GM18870 (cell line): ENCODE measurements at regions not wholly inside any gene's neighbourhood (a gene's known extent, or its start where the extent isn't known, plus 50 kb on each side); places are given as distances from the start of the nearest gene placed in this dataset.
A peak's percentile ranks its signal among the peaks of the same experiment; 100 is the strongest.
"Not testable (repeated sequence)": the region's sequence is repeated elsewhere in the genome, so short reads cannot be mapped to it uniquely, and the experiment has no call there.

Source experiments
- ATAC-seq: cut with Tn5 transposase; IDR thresholded peaks from one replicate; pipeline ENCODE4 v1.9.1; 2021; ENCODE audit warnings: moderate library complexity; ENCODE audit not compliant: unreplicated experiment

DNA sequence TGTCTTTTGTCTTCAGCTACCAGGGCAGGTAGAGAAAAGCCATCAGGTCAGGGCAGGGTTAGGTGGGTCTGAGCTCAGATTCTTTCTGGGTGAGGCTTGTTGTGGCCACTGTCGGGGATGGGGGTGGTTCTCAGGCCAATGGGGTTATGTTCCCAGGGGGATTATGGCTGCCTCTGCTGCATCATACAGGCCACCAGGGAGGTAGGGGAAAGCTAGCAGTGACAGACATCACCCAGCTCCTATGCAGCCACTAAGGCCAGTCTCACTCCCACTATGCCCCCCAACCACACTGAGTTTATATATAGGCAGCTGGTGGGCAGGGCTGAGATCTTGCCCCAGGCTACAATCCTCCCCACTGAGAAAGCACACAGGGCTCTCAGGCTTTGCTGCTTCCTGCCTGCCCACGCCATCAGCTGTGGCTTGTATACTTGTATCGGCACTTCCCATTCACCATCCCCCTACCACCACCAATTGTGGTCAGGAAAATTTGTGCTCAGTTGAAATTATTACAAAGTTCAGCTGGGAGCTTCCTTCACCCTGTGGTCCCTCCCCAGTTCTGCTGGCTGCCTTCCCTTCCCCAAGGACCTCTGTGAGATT lies 72.6 kb upstream of the PTPN13 start:
- ATAC-seq = no peak

DNA sequence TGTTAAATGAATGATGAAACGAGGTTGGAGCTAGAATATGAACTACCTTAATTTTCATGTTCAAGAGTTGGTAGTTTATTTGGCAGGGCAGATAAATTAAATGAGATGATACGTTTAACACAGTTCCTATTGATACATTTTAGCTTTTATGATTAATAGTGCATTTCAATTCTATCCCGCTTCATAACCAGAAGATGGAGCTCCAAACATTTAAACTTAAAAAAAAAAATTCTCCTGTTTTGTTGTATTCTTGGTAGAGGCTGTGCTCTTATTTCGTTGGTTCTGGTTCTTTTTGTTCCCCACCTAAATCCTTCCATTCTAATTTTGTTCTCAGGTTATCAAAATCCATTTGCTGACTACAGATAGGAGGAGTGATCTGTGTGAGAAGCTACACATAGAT lies 71.8 kb upstream of the PTPN13 start:
- no peak for ATAC-seq

DNA sequence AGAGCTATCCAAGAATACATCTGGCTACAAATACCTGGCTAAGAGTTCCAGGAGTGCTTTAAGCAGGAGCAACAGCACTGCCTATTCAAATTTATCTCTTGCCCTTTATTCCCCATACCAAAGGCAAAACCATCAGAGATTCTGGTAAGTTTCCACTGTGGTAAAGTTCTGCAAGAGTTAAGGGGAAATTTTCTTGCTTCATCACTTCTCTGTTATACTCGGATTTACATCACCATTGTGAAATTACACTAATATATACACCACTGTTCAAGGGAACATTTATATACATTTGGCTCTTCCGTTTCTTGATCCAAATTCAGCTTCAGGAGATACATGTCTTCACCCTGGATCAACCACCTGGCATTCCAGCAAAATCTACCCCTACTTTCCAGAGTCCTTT lies 70.8 kb upstream of the PTPN13 start:
- ATAC-seq = no peak

DNA sequence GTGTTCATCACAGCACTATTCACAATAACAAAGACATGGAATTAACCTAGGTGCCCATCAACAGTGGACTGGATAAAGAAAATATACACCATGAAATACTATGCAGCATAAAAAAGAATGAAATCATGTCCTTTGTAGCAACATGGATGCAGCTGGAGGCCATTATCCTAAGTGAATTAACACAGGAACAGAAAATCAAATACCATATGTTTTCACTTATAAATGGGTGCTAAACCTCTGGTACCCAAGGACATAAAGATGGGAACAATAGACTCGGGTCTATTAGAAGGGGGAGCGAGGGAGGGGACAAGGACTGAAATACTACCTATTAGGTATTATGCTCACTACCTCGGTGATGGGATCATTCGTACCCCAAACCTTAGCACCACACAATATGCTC lies 66.4 kb upstream of the PTPN13 start:
- not testable (repeated sequence) for ATAC-seq

DNA sequence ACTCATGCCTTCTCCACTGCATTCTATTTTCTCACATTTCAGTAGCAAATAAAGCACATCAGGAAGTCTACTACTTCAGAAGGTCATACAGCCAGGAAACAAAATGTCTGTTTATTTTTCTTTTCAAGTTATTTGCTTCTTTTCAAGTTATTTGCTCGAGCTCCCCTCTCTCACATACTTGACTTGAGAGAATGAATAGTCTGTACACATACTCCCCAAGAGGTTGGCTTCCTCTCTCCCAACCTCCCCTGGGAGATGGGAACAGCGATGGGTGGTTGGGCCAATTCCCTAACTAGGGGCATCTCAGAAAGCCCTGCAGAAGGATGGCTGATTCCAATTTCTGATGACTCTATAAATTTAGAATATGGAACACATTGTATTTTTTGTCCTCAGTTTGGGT lies 64.7 kb upstream of the PTPN13 start:
- ATAC-seq = no peak

DNA sequence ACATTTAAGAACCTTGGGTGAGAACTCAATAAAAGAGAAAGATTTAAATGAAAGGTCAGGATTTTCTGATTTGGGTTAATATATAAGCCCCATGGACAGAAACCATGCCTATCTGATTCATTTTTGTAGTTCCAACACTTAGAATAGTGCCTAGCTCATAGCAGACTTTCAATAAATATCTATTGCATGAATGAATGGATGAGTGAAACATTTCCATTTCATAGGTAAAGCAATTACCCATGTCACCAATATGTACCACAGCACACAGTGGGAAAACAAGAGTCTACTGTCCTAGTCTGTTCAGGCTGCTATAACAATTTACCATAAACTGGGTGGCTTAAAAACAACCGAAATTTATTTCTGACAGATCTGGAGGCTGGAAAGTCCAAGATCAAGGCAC lies 63.9 kb upstream of the PTPN13 start:
- peak; percentile 89 for ATAC-seq

DNA sequence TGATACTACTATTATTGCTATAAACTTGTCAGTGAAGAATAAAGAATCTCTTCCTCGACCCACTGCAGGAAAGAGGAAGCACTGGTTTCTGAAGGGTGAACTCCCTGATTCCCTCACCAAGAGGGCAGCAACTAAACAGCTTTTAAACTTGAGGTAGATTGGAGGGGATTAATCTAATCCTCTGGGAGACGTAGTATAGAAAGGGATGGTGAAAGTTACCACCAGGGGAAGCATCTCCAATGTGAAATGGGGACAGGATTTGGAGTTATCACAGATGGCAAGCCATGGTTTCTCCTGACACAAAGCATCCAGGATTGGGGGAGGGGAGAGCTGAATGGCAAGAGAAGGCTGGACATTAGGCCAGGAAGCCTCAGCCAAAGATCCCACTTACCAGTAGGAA lies 62.7 kb upstream of the PTPN13 start:
- ATAC-seq = no peak

DNA sequence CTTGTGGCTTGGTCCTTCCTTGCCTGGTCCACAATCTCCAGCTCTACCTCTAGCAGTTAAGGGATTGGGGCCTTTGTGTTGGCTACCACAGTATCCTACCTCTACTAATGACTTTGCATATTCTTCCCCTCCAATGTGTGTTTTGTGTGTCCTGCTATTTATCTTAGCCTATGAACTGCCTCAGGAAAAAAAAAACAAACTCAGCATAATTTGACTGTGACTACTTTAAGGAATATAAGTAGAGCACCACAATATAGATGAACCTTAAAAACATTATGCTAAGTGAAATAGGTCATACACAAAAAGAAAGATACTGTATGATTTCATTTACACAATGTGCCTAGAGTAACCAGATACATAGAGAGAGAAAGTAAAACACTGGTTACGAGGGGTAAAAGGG lies 61.3 kb upstream of the PTPN13 start:
- ATAC-seq = no peak

DNA sequence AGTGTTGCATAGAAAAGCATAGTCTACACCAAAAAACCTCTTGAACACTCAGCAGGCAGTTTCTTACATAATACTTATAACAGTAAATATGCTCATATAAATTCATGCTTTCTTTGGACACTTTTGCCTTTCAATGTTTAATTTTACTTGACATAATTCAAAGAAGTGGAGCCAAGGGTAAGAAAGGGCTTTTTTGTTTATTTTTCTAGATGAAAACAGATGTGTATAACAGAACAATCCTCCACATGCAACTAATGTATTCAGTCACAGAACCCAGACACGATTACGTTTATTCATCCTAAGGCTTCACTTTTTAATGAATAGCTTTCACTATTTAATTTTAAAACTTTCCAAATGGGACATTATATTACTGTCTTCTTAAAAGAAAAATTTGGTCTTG lies 58.0 kb upstream of the PTPN13 start:
- ATAC-seq = no peak

DNA sequence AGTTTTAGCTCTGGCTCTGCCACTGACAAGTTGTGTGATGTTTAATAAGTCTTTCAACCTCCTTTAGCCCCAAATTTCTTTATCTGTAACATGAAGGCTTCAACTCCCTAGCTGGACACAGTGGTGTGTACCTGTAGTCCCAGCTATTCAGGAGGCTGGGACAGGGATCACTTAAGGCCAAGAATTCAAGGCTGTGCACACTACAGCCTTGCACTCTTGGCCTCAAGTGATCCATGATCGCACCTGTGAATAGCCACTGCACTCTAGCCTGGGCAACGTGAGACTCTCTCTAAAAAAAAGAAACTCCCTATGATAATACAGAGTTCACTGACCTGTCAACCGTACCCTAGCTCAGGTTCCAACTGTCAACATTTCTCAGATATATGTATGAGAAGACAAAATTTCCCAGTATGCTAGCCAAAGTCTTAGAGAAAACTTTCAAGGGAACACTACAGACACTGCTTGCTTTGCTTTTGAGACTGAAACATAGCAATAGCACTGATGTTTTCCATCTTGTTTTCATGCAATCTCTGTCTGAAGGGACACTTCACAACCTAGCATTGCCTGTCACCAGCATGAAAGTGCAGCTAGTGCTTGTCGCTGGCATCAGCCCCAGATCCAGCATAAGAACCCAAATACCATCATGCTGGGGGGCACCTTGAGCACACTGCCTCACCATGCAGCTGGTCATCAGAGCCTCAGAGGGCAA lies 51.6 kb upstream of the PTPN13 start:
- no peak for ATAC-seq

DNA sequence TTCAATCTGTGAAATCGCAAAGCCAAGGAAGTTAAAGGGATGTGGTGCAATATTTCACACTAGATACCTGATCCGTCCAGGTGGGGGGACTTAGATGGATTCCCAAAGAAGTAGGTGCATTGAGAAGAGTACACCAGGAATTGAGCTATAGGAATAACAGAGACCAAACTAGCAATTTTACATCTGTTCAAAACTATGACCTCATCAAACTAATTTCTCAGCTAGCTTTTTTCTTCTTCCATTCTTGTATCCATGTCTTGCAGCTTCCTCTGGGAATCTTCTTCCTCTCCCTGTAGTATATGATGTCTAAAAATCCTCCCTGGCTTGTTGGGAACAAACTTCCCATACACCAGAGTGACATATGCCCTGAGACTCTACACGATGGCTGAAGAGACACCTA lies 51.0 kb upstream of the PTPN13 start:
- no peak for ATAC-seq

DNA sequence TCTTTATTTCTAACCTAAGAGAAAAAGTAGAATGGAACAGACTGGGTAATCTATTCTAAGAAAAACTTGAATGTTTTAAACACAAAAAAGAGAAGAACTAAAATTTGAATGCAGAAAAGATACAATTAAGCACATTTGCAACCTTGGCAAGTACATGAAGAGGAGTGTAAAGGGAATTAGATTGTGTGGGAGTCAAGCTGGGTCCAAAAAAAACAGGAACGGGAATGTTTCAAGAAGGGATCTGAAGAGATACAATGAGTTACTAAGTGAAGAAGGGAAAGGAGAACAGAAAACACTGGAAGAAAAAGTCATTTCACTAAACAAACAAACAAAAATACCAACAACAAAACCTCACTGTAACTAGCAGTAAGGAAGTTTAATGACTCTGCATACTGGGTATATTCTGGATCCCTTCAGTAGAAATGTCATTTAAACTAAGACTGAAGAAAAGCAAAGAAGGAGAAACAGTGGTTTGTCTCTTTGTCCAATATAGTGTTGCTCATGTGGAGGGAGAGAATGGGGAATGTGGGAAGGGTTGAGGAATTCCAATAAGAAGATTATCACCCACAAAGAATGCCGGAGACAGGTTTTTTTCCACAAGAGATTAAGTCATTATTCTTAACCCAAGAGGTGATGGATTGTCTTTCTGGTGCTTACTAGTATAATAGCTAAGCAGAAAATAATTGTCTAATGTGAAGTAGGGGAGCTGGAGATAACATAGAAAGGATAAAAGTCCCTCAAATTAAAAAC lies 50.4 kb upstream of the PTPN13 start:
- no peak for ATAC-seq

DNA sequence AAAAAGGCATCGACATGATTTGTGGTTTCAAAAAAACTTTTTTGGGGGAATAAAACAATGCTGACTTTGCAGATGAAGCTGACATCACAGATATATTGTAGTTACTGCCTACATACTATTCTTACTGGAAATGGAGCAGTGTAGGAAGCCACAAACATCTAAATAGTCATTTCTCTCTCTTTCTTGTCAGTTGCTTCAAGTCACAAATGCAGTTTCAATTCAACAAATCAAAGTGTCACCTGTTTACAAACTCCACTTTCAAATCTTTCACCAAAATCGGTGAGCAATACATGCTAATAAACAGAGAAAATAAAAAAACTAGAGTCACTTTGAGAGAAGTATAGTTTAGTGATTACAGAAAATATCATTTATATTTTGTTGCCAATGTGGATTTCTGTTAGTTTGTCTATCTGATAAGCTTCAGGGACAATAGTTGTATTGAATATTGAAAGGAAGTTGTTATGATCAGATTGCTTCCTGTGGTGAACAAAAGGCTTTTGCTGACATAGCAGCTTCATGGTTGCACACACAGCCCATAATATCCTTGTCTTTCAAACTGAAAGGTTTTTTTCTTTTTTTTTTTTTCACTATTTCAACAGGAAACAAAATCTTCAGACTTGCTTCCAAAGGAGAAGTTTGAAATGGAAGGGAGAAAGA lies 49.7 kb upstream of the PTPN13 start:
- peak; percentile 94 for ATAC-seq
